GM23248 (cell line): ENCODE measurements at regions not wholly inside any gene's neighbourhood (a gene's known extent, or its start where the extent isn't known, plus 50 kb on each side); places are given as distances from the start of the nearest gene placed in this dataset.

Experiments used
- DNase-seq: peaks from one replicate; pipeline ENCODE4 v3.0.0-alpha.2; 2015
- H2AFZ ChIP-seq: fragments of 200-600 bp; sonication (generic); 2 replicates; pipeline ENCODE4 v1.6.1; 2016; ENCODE audit warnings: antibody characterized with exemption
- H3F3A ChIP-seq: fragments of 200-600 bp; sonication (generic); 2 replicates; pipeline ENCODE4 v1.6.1; 2016; ENCODE audit warnings: mild to moderate bottlenecking, antibody characterized with exemption, mixed run types; ENCODE audit not compliant: insufficient read depth
- H3K27ac ChIP-seq: fragments of 200-600 bp; sonication (generic); 2 replicates; pipeline ENCODE4 v1.5.1; 2016; ENCODE audit warnings: mild to moderate bottlenecking
- H3K27me3 ChIP-seq: fragments of 200-600 bp; sonication (generic); replicated peaks from 2 replicates; pipeline ENCODE4 v1.6.1; 2016; ENCODE audit warnings: mild to moderate bottlenecking; ENCODE audit not compliant: insufficient read depth
- H3K36me3 ChIP-seq: fragments of 200-600 bp; sonication (generic); 2 replicates; pipeline ENCODE4 v1.6.1; 2016; ENCODE audit warnings: low read depth, mild to moderate bottlenecking
- H3K4me1 ChIP-seq: fragments of 200-600 bp; sonication (generic); 2 replicates; pipeline ENCODE4 v1.6.1; 2016; ENCODE audit warnings: mild to moderate bottlenecking; ENCODE audit not compliant: insufficient read depth
- H3K4me2 ChIP-seq: fragments of 200-600 bp; sonication (generic); one replicate; pipeline ENCODE4 v1.6.1; 2016; ENCODE audit warnings: mild to moderate bottlenecking; ENCODE audit not compliant: unreplicated experiment
- H3K4me3 ChIP-seq: fragments of 200-600 bp; sonication (generic); 2 replicates; pipeline ENCODE4 v1.5.1; 2016; ENCODE audit warnings: mild to moderate bottlenecking
- H3K79me2 ChIP-seq: fragments of 200-600 bp; sonication (generic); 2 replicates; pipeline ENCODE4 v1.6.1; 2016; ENCODE audit warnings: mild to moderate bottlenecking; ENCODE audit not compliant: insufficient read depth
- H3K9ac ChIP-seq: fragments of 200-600 bp; sonication (generic); 2 replicates; pipeline ENCODE4 v1.6.1; 2016; ENCODE audit warnings: mild to moderate bottlenecking
- H3K9me2 ChIP-seq: fragments of 200-600 bp; sonication (generic); 2 replicates; pipeline ENCODE4 v1.6.1; 2016; ENCODE audit warnings: mixed run types, mild to moderate bottlenecking, moderate library complexity; ENCODE audit not compliant: insufficient read depth
- H3K9me3 ChIP-seq: fragments of 200-600 bp; sonication (generic); one replicate; pipeline ENCODE4 v1.6.1; 2017; ENCODE audit warnings: low read depth
- H4K20me1 ChIP-seq: fragments of 200-600 bp; sonication (generic); 2 replicates; pipeline ENCODE4 v1.6.0; 2016; ENCODE audit not compliant: insufficient read depth
- EZH2 ChIP-seq: fragments of 200-600 bp; sonication (generic); IDR thresholded peaks from 2 replicates; pipeline ENCODE4 v1.6.1; 2018; ENCODE audit warnings: antibody characterized with exemption, mild to moderate bottlenecking; ENCODE audit not compliant: insufficient read depth, poor library complexity, severe bottlenecking
- EZH2phosphoT487 ChIP-seq: fragments of 200-600 bp; sonication (generic); IDR thresholded peaks from 2 replicates; pipeline ENCODE4 v1.6.1; 2018; ENCODE audit warnings: antibody characterized with exemption, moderate library complexity, mild to moderate bottlenecking, low read depth; ENCODE audit not compliant: insufficient read depth
- WGBS, 2 experiments: methylation state at CpG; one replicate each; pipeline ENCODE4 v1.1.6; 2015 to 2017; ENCODE audit warnings: low lambda C conversion rate in 2 of 2, low coverage in 1 of 2; ENCODE audit errors: missing lambda C conversion rate in 2 of 2; 5-methylcytosine and 5-hydroxymethylcytosine counted together
- in situ Hi-C: fragments of 300-500 bp; cut with MboI; formaldehyde crosslinking; loops from 2 replicates; pipeline ENCODE4 v1.15.0; 2020

DNA sequence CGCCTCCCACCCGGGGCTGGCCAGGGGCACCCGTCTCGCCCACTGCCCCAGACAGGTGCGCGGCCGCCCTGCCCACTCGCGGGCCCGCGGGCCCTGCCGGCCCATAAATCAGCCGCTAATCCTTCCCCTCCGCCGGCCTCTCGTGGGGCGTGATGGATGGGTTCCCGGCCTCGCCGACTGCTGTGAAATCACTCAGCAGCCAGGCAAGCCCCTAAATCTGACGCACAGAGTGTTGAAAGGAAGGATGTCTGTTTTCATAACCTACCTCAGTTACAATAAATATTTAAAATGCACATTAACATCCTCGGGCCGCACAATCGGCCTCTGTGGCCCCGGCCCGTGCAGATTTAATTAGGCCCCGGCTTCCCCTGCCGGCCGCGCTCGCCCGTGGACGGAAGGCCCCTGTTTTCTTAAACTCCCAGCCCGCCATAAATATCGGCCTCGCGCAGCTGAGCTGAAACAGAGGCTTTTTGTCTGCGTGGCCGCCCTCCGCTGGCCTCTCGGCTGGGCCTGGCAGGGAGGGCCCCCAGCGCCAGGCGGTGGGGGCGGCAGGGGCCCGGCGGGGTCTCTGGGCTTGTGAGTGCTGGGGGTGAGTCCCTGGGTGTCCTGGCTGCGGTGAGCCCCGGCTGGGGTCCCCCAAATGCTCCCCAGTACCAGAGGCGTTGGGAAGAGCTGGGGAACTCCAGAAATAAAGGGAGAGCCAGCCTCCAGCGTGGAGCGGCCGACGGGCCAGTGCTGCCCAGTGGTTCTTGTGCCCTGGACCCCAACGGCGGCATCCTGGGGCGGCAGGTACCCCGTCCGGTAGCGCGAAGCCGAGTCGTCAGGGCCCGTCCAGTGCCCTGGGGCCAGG, 90.7 kb downstream of the UNCX start:
- TF ChIP-seq EZH2 (peak; percentile 1), EZH2phosphoT487 (no peak)
- Histone ChIP-seq H3F3A (no peaks in the 10 kb centered on the region), H3K4me2 (no peak overlapping the region), H3K9me3 (no peaks in the 10 kb centered on the region), H3K27me3 (peaks cover 27% of the 10 kb centered on the region), H3K9me2 (no peaks in the 10 kb centered on the region), H3K9ac (no peak overlapping the region), H3K4me3 (no peak overlapping the region), H3K79me2 (no peaks in the 10 kb centered on the region), H3K27ac (no peak overlapping the region), H4K20me1 (no peaks in the 10 kb centered on the region), H2AFZ (no peak overlapping the region), H3K36me3 (no peaks in the 10 kb centered on the region), H3K4me1 (no peaks in the 10 kb centered on the region)
- peak; percentile 13 for DNase-seq
- 18 to 23% methylated on average over 56 to 62 of the region's 63 CpGs for WGBS, 2 experiments
- in situ Hi-C loops = no loop called here

DNA sequence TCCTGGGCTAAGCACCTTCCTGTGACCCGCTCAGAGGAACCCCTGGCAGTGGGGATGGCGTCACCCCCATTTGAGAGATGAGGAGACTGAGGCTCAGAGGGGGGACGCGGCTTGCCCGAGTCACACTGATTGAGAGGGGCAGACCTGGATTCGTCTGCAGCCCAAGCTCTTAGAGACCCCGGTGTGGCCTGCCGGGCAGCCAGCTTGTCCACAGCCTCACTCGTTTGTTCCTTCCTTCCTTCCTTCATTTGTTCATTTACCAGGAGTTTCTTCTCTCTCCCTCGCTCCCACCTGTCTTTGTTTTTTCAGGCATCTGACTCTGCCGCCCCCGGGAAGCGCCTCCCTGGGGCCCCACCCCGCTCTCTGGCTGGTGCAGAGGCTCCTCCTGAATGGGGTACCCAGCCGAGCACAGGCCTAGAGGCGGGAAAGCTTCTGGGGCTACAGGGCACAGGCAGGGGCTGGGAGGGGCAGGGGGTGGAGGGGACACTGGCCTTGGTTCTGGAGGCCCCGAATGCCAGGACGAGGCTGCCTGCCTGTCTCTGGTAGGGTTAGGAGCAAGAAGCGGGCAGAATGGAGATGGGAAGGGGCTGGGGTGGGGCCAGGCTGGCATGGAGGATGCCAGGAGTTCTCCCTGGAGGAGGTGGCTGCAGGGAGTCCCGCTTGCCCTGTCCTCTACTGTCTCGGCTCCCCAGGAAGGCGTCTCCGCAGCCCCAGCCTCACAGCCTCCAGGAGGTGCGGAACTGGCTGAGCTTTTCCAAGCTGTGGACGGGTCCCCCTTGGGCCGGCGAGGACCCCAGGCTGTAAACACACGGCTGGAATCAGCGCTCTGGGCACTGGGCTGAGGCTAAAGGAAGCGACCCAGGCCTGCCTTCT, 91.6 kb downstream of the UNCX start:
- H2AFZ ChIP-seq = no peak overlapping the region
- no peak overlapping the region for H3K27ac ChIP-seq
- H3K4me1 ChIP-seq = no peaks in the 10 kb centered on the region
- in situ Hi-C loops = no loop called here
- WGBS, 2 experiments = 60 to 68% methylated on average over 27 to 28 of the region's 30 CpGs
- H3K27me3 ChIP-seq = peaks cover 27% of the 10 kb centered on the region
- H3K79me2 ChIP-seq = no peaks in the 10 kb centered on the region
- TF ChIP-seq EZH2 (no peak), EZH2phosphoT487 (no peak)
- H3K9me2 ChIP-seq = no peaks in the 10 kb centered on the region
- no peaks in the 10 kb centered on the region for H3K9me3 ChIP-seq
- H3K36me3 ChIP-seq = no peaks in the 10 kb centered on the region
- H3F3A ChIP-seq = no peaks in the 10 kb centered on the region
- no peaks in the 10 kb centered on the region for H4K20me1 ChIP-seq
- no peak overlapping the region for H3K4me3 ChIP-seq
- no peak overlapping the region for H3K9ac ChIP-seq
- no peak overlapping the region for H3K4me2 ChIP-seq
- no peak for DNase-seq

DNA sequence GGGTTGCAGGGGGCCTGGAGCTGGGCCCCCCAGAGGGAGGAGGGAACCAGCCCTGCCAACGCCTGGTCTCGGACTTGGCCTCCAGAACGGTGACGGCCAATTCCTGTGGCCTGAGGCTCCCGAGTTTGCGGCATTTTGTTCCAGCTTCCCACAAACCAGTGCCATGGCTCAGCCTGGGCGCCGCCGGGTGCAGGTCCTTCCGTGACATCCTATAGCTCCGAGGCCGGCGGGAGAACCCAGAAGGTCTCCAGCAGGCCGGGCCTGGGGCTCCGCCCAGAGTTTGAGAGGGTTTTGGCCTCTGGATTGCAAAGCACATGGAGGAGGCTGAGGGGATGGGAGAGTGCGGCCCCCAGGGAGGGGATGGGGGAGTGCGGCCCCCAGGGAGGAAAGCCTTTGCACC, 92.6 kb downstream of the UNCX start:
- Histone ChIP-seq H2AFZ (no peak overlapping the region), H3K79me2 (no peaks in the 10 kb centered on the region), H3K9ac (no peak overlapping the region), H3K9me2 (no peaks in the 10 kb centered on the region), H3K36me3 (no peaks in the 10 kb centered on the region), H3K9me3 (no peaks in the 10 kb centered on the region), H3K4me3 (no peak overlapping the region), H3K4me1 (no peaks in the 10 kb centered on the region), H3F3A (no peaks in the 10 kb centered on the region), H3K4me2 (no peak overlapping the region), H3K27ac (no peak overlapping the region), H3K27me3 (peaks cover 27% of the 10 kb centered on the region), H4K20me1 (no peaks in the 10 kb centered on the region)
- no peak for DNase-seq
- 60 to 64% methylated on average over 17 of the region's 17 CpGs for WGBS, 2 experiments
- in situ Hi-C loops = no loop called here
- TF ChIP-seq EZH2phosphoT487 (no peak), EZH2 (no peak)

DNA sequence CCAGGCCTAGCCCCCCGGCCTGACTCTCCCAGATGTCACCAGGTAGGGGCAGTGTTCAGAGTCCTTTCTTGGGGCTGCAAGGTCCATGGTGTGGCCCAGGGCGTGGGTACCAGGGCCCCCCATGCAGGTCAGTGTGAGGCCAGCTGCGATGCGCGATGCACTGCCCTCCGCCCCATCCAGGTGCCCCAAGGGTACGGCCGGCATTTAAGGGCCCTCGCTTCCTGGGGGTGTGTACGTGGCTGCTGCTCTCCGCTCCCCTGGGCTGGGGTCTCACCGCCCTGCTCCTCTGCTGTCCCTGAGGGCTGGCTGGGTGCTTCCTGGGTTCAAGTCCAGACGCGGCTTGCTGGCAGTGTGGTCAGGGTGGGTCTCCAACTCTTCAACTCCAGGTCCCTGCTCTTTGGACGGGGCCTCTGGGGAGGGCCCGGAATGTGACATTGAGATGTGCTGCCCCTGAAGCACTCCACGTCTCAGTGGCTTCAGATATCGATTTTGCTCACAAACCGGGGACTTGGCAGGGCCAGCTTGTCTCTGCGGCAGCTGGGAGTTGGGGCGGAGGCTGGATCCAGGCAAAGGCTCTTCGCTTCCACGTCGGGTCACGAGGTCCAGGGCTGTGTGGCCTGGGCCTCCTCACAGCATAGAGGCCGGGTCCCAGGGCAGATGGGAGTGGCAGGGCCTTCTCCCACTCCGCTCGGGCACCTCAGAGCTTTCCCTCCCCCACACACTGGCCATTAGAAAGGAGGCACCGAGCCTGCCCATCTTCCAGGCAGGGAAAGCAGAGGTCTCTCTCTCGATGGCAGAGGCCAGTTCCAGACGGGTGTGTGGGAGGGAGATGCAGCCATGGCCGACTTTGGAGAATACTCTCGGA, 93.2 kb downstream of the UNCX start:
- no peak overlapping the region for H3K4me3 ChIP-seq
- no peaks in the 10 kb centered on the region for H4K20me1 ChIP-seq
- no peak for TF ChIP-seq EZH2
- TF ChIP-seq EZH2phosphoT487 = no peak
- no peaks in the 10 kb centered on the region for H3K36me3 ChIP-seq
- no peak for DNase-seq
- no peak overlapping the region for H3K4me2 ChIP-seq
- H3K4me1 ChIP-seq = no peaks in the 10 kb centered on the region
- H3F3A ChIP-seq = no peaks in the 10 kb centered on the region
- no peak overlapping the region for H3K27ac ChIP-seq
- no peak overlapping the region for H3K9ac ChIP-seq
- H3K27me3 ChIP-seq = peaks cover 27% of the 10 kb centered on the region
- H3K9me3 ChIP-seq = no peaks in the 10 kb centered on the region
- no peak overlapping the region for H2AFZ ChIP-seq
- H3K9me2 ChIP-seq = no peaks in the 10 kb centered on the region
- WGBS, 2 experiments = 65 to 66% methylated on average over 31 to 33 of the region's 33 CpGs
- in situ Hi-C loops = no loop called here
- H3K79me2 ChIP-seq = no peaks in the 10 kb centered on the region
